HFF-Myc (cell line): ENCODE measurements at regions not wholly inside any gene's neighbourhood (a gene's known extent, or its start where the extent isn't known, plus 50 kb on each side); places are given as distances from the start of the nearest gene placed in this dataset.

ENCODE experiments used
- DNase-seq: peaks from one replicate; pipeline ENCODE4 v3.0.0-alpha.2; 2011; ENCODE audit warnings: low read depth; ENCODE audit errors: extremely low read depth
- H3K4me3 ChIP-seq: replicated peaks from 2 replicates; pipeline ENCODE4 v1.5.1; 2011; ENCODE audit warnings: low read depth, mild to moderate bottlenecking, control low read depth, low read length
- CTCF ChIP-seq: IDR thresholded peaks from 2 replicates; pipeline ENCODE4 v1.5.1; 2012; ENCODE audit warnings: mild to moderate bottlenecking, low read depth, low read length, control low read depth; ENCODE audit errors: missing control alignments

DNA sequence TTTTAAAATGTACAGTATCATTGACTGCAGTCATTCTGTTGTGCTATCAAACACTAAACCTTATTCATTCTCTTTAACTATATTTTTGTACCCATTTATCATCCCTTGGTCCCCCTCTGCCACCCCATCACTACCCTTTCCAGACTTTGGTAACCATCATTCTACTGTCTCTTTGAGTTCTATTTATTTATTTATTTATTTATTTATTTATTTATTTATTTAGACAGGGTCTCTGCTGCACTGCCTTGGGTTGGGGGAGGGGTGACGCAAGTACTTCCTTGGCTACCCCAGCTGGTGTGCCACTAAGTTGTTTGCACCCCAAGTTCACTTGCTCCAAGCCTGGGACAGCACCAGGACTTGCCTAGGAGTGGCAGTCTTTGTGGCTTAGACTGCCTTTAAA is 427.8 kb upstream of the NOVA1 start:
- no peak for DNase-seq
- H3K4me3 ChIP-seq: no peak overlapping the region
- TF ChIP-seq CTCF: no peak

- no peak for TF ChIP-seq CTCF
- DNase-seq: no peak
- no peak overlapping the region for H3K4me3 ChIP-seq
Measured at GRCh38 chr14:27026097-27026496, 428.3 kb upstream of the NOVA1 start.

DNA sequence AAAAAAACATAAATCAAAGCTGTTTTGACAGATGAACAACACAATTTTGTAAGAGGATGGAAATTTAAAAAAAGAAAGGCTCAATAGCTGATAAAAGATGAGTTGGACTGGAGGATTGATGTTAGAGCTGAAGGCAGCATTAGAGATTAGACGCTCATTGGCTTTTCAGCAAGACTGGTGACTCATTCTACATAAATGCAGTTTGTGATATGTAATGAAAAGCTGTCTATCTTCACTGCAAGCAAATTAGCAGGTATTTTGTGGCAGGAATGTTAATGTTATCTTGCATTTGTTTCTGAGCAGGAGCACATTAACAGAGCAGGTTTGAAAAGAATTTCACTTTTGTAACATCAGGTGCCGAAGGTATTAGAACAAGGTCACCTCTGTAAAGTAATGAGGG is 442.7 kb upstream of the NOVA1 start:
- no peak for DNase-seq
- no peak overlapping the region for H3K4me3 ChIP-seq
- TF ChIP-seq CTCF: no peak

DNA sequence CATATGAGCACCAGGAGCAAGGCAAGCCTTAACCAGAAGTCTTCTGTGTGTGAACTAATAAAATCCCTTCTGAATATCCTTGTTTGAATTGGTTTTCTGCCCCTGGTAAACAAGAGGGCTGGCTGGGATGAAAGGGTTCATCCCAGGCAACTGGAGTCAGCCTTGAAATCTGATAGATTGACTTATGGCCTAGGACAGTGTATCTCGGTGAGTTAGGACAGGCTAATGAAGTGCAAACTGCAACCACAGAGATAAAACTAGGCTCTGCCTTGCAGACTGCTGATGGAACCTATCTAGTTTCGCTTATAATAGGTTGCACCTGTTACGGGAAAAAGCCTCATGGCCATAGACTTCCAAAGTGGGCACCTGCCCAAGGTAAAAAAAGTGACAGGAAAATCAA is 451.9 kb upstream of the NOVA1 start:
- TF ChIP-seq CTCF: no peak
- no peak overlapping the region for H3K4me3 ChIP-seq
- no peak for DNase-seq

- TF ChIP-seq CTCF: no peak
- DNase-seq: no peak
- H3K4me3 ChIP-seq: no peak overlapping the region
Measured at GRCh38 chr14:27050208-27050607, 452.4 kb upstream of the NOVA1 start.

- H3K4me3 ChIP-seq: no peak overlapping the region
- TF ChIP-seq CTCF: no peak
- DNase-seq: no peak
Measured at GRCh38 chr14:27056586-27056985, 458.8 kb upstream of the NOVA1 start.

- TF ChIP-seq CTCF: no peak
- no peak overlapping the region for H3K4me3 ChIP-seq
- DNase-seq: no peak
Measured at GRCh38 chr14:27061299-27061698, 463.5 kb upstream of the NOVA1 start.
